ENCODE measurements at regions not wholly inside any gene's neighbourhood (a gene's known extent, or its start where the extent isn't known, plus 50 kb on each side); places are given as distances from the start of the nearest gene placed in this dataset.

GRCh38 chr10:108471420-108471819, 1306.9 kb upstream of the SORCS1 start:
- TF ChIP-seq CTCF (IDR thresholded peaks at IDR 0.05) (no peak), POLR2A (IDR thresholded peaks at IDR 0.05) (no peak)

Measured in tibial nerve (tissue), 3 donors.